HG02623 (cell line): ENCODE measurements at regions not wholly inside any gene's neighbourhood (a gene's known extent, or its start where the extent isn't known, plus 50 kb on each side); places are given as distances from the start of the nearest gene placed in this dataset.

Source experiments
- ATAC-seq: cut with Tn5 transposase; IDR thresholded peaks from one replicate; pipeline ENCODE4 v1.9.1; 2021; ENCODE audit warnings: moderate library complexity; ENCODE audit not compliant: unreplicated experiment

GRCh38 chr10:83153714-83154113, 985.6 kb upstream of the GHITM start:
- no peak for ATAC-seq

- ATAC-seq = no peak
These were observed 975.2 kb upstream of the GHITM start for GRCh38 chr10:83164156-83164555.

GRCh38 chr10:83165265-83165664, 974.0 kb upstream of the GHITM start:
- no peak for ATAC-seq

- no peak for ATAC-seq
These were observed 973.0 kb upstream of the GHITM start for GRCh38 chr10:83166344-83166743.

GRCh38 chr10:83167081-83167480, 972.2 kb upstream of the GHITM start:
- ATAC-seq = no peak

GRCh38 chr10:83176901-83177300, 962.4 kb upstream of the GHITM start:
- ATAC-seq = no peak

GRCh38 chr10:83178526-83178925, 960.8 kb upstream of the GHITM start:
- no peak for ATAC-seq

- no peak for ATAC-seq
These were observed 959.9 kb upstream of the GHITM start for GRCh38 chr10:83179371-83179770.

- ATAC-seq = no peak
These were observed 957.2 kb upstream of the GHITM start for GRCh38 chr10:83182076-83182475.

GRCh38 chr10:83184641-83185040, 954.7 kb upstream of the GHITM start:
- ATAC-seq = no peak

- no peak for ATAC-seq
These were observed 948.7 kb upstream of the GHITM start for GRCh38 chr10:83190614-83191013.

- no peak for ATAC-seq
These were observed 946.3 kb upstream of the GHITM start for GRCh38 chr10:83193026-83193425.

- no peak for ATAC-seq
These were observed 944.3 kb upstream of the GHITM start for GRCh38 chr10:83195021-83195420.

- ATAC-seq = no peak
These were observed 939.9 kb upstream of the GHITM start for GRCh38 chr10:83199374-83199773.

- ATAC-seq = no peak
These were observed 933.4 kb upstream of the GHITM start for GRCh38 chr10:83205861-83206260.

- no peak for ATAC-seq
These were observed 926.5 kb upstream of the GHITM start for GRCh38 chr10:83212632-83213334.

- no peak for ATAC-seq
These were observed 925.2 kb upstream of the GHITM start for GRCh38 chr10:83214136-83214535.

GRCh38 chr10:83218205-83218604, 921.1 kb upstream of the GHITM start:
- no peak for ATAC-seq

- no peak for ATAC-seq
These were observed 917.0 kb upstream of the GHITM start for GRCh38 chr10:83222300-83222699.

- no peak for ATAC-seq
These were observed 916.2 kb upstream of the GHITM start for GRCh38 chr10:83222832-83223742.

- ATAC-seq = no peak
These were observed 913.5 kb upstream of the GHITM start for GRCh38 chr10:83225781-83226180.

GRCh38 chr10:83229991-83230390, 909.3 kb upstream of the GHITM start:
- no peak for ATAC-seq
